ENCODE measurements at regions not wholly inside any gene's neighbourhood (a gene's known extent, or its start where the extent isn't known, plus 50 kb on each side); places are given as distances from the start of the nearest gene placed in this dataset.
A peak's percentile ranks its signal among the peaks of the same experiment; 100 is the strongest.

DNA sequence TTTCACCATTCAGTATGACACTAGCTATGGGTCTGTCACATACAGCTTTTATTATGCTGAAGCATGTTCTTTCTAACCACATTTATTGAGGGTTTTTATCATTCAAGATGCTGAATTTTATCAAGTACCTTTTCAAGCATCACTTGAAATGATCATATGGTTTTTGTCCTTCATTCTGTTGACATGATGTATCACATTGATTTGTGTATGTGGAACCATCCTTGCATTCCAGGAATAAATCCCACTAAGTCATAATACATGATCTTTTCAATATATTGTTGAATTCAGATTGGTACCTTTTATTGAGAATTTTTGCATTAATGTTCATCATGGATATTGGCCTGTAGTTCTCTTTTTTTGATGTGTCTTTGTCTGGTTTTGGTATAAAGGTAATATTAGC lies 317.4 kb downstream of the NNT start:
- intact Hi-C loops (cut with DNase I; ENCODE audit: low total_unique reads): no loop called here
- H3K27me3 ChIP-seq: no peaks in the 10 kb centered on the region
- TF ChIP-seq POLR2A (IDR thresholded peaks at IDR 0.05): no peak
- TF ChIP-seq, protein P1, sequence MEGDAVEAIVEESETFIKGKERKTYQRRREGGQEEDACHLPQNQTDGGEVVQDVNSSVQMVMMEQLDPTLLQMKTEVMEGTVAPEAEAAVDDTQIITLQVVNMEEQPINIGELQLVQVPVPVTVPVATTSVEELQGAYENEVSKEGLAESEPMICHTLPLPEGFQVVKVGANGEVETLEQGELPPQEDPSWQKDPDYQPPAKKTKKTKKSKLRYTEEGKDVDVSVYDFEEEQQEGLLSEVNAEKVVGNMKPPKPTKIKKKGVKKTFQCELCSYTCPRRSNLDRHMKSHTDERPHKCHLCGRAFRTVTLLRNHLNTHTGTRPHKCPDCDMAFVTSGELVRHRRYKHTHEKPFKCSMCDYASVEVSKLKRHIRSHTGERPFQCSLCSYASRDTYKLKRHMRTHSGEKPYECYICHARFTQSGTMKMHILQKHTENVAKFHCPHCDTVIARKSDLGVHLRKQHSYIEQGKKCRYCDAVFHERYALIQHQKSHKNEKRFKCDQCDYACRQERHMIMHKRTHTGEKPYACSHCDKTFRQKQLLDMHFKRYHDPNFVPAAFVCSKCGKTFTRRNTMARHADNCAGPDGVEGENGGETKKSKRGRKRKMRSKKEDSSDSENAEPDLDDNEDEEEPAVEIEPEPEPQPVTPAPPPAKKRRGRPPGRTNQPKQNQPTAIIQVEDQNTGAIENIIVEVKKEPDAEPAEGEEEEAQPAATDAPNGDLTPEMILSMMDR (IDR thresholded peaks at IDR 0.05): no peak
- no peak for TF ChIP-seq EP300 (IDR thresholded peaks at IDR 0.05)
- TF ChIP-seq POLR2AphosphoS5 (IDR thresholded peaks at IDR 0.05): no peak
- no peak overlapping the region for H3K4me3 ChIP-seq
- DNase-seq: no peak
- no peaks in the 10 kb centered on the region for H3K4me1 ChIP-seq
- no peak overlapping the region for H3K27ac ChIP-seq
- H3K36me3 ChIP-seq: no peaks in the 10 kb centered on the region
- H3K9me3 ChIP-seq: peaks cover 0 to 17% (median 2%) of the 10 kb centered on the region in 4 donors

DNA sequence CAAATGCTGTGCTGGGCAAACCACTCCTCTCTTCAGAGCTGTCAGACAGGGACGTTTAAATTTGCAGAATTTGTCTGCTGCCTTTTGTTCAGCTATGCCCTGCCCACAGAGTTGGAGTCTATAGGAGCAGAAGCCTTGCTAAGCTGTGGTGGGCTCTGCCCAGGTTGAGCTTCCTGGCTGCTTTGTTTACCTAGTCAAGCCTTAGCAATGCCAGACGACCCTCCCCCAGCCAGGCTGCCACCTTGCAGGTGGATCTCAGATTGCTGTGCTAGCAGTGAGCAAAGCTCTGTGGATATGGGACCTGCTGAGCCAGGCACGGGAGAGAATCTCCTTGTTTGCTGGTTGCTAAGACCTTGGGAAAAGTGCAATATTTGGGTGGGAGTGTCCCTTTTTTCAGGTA lies 314.9 kb downstream of the NNT start:
- H3K36me3 ChIP-seq: no peaks in the 10 kb centered on the region
- 39 to 65% (median 40%) methylated on average over 3 of the region's 3 CpGs for WGBS, 5 donors
- no peak overlapping the region for H3K27ac ChIP-seq
- TF ChIP-seq POLR2AphosphoS5 (IDR thresholded peaks at IDR 0.05) (no peak), EP300 (IDR thresholded peaks at IDR 0.05) (no peak), POLR2A (IDR thresholded peaks at IDR 0.05) (no peak)
- H3K27me3 ChIP-seq: no peaks in the 10 kb centered on the region
- no peak overlapping the region for H3K4me3 ChIP-seq
- intact Hi-C loops (cut with DNase I; ENCODE audit: low total_unique reads): no loop called here
- H3K9me3 ChIP-seq: peaks cover 0 to 10% (median 2%) of the 10 kb centered on the region in 4 donors
- no peaks in the 10 kb centered on the region for H3K4me1 ChIP-seq
- no peak for DNase-seq

DNA sequence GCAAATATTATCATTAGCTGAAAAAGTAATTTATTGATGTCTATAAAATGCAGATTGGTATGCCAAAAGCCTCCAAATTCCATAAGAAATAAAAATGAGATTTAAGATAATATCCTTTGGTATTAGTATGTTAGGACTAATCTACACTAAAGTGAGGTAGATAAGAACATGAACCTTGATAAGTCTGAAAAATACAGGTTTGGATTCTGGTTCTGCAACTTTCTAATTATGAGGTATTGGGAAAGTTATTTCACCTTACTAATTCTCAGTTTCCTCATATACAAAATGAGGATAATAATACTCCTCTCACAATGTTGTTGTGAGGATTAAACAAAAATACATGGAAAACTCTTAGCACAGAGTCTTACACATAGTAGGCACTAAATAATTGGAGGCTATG lies 300.1 kb downstream of the NNT start:
- TF ChIP-seq, protein P1 (IDR thresholded peaks at IDR 0.05): no peak
- TF ChIP-seq EP300 (IDR thresholded peaks at IDR 0.05) (no peak), POLR2A (IDR thresholded peaks at IDR 0.05) (no peak), POLR2AphosphoS5 (IDR thresholded peaks at IDR 0.05) (no peak)
- no peaks in the 10 kb centered on the region for H3K27me3 ChIP-seq
- peak overlapping the region in 3 of 5 donors; percentile 1 to 40 (median 38) for H3K27ac ChIP-seq
- intact Hi-C loops (cut with DNase I; ENCODE audit: low total_unique reads): no loop called here
- H3K4me1 ChIP-seq: peaks cover 0 to 16% (median 4%) of the 10 kb centered on the region in 4 donors
- no peak overlapping the region for H3K4me3 ChIP-seq
- no peaks in the 10 kb centered on the region for H3K9me3 ChIP-seq
- H3K36me3 ChIP-seq: no peaks in the 10 kb centered on the region
- DNase-seq: peak in 1 of 2 donors; percentile 69

DNA sequence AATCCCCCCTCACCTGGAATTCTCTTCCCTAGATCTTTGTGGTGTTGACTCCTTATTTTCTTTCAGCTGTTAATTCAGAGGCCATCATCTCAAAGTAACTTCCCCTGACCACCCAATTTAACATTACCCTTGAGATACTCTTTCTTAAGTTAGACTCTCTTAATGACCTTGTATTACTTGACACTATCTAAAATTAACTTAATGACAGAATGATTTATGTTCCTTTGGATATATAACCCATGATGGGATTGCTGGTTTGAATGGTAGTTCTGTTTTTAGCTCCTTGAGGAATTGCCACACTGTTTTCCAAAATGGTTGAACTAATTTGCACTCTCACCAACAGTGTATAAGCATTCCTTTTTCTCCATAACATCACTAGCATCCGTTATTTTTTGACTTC lies 298.0 kb downstream of the NNT start:
- 84 to 97% (median 90%) methylated on average over 1 of the region's 1 CpG for WGBS, 5 donors
- H3K4me3 ChIP-seq: no peak overlapping the region
- TF ChIP-seq EP300 (IDR thresholded peaks at IDR 0.05): no peak
- TF ChIP-seq, protein P1 (IDR thresholded peaks at IDR 0.05): no peak
- TF ChIP-seq POLR2A (IDR thresholded peaks at IDR 0.05): no peak
- TF ChIP-seq POLR2AphosphoS5 (IDR thresholded peaks at IDR 0.05): no peak
- no peaks in the 10 kb centered on the region for H3K9me3 ChIP-seq
- no peak for DNase-seq
- H3K4me1 ChIP-seq: peaks cover 0 to 16% (median 4%) of the 10 kb centered on the region in 4 donors
- intact Hi-C loops (cut with DNase I; ENCODE audit: low total_unique reads): no loop called here
- no peaks in the 10 kb centered on the region for H3K27me3 ChIP-seq
- no peaks in the 10 kb centered on the region for H3K36me3 ChIP-seq
- no peak overlapping the region for H3K27ac ChIP-seq

DNA sequence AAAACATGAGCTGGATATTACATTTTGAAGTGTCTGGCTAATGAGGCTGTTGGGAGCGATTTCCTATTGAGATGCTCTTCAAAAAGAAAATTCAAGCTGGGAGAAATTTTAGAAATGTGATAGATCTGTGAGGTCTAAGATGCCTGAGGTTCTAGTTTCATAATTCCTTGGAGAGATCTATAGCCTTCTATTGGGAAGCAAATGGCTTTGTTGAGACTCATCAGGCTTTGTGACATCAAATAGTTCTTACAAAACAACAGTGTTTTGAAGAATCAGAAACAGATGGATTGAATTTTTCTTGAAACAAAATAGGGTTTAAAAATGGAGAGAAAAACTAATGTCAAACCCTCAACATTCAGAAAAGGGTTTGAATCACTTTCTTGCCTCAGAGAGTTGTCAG lies 292.9 kb downstream of the NNT start:
- intact Hi-C loops (cut with DNase I; ENCODE audit: low total_unique reads): no loop called here
- H3K27me3 ChIP-seq: no peaks in the 10 kb centered on the region
- H3K27ac ChIP-seq: no peak overlapping the region
- TF ChIP-seq EP300 (IDR thresholded peaks at IDR 0.05) (no peak), POLR2AphosphoS5 (IDR thresholded peaks at IDR 0.05) (no peak), POLR2A (IDR thresholded peaks at IDR 0.05) (no peak)
- TF ChIP-seq, protein P1 (IDR thresholded peaks at IDR 0.05): no peak
- H3K9me3 ChIP-seq: no peaks in the 10 kb centered on the region
- no peak for DNase-seq
- WGBS, 5 donors: 87 to 98% (median 92%) methylated on average over 1 of the region's 1 CpG
- peaks cover 0 to 24% (median 12%) of the 10 kb centered on the region in 4 donors for H3K4me1 ChIP-seq
- H3K4me3 ChIP-seq: no peak overlapping the region
- no peaks in the 10 kb centered on the region for H3K36me3 ChIP-seq

Data from stomach (tissue), 8 donors.